Keratinocyte (primary cell): ENCODE measurements at regions not wholly inside any gene's neighbourhood (a gene's known extent, or its start where the extent isn't known, plus 50 kb on each side); places are given as distances from the start of the nearest gene placed in this dataset.
A peak's percentile ranks its signal among the peaks of the same experiment; 100 is the strongest.

Experiments
- DNase-seq: peaks from one replicate; pipeline ENCODE4 v3.0.0-alpha.2; 2011; ENCODE audit warnings: low read depth, missing footprints, low spot score
- FAIRE-seq: peaks from 2 replicates; lab custom pipeline; 2011; peaks lifted over from hg19 to GRCh38; lab: Jason Lieb, UNC
- H2AFZ ChIP-seq: 2 replicates; pipeline ENCODE4 v1.6.0; 2012; ENCODE audit warnings: low read length, control low read depth, inconsistent platforms; ENCODE audit not compliant: control insufficient read depth
- H3K27ac ChIP-seq: 2 replicates; pipeline ENCODE4 v1.5.1; 2011; ENCODE audit warnings: low read length; ENCODE audit not compliant: control insufficient read depth, insufficient read depth
- H3K27me3 ChIP-seq: 3 replicates; pipeline ENCODE4 v1.6.0; 2011; ENCODE audit warnings: low read length; ENCODE audit not compliant: control insufficient read depth, insufficient read depth; ENCODE audit errors: extremely low read depth
- H3K36me3 ChIP-seq, 2 experiments: 2 replicates in 1 of 2; 3 replicates in 1 of 2; pipeline ENCODE4 v1.5.1; 2011; ENCODE audit warnings: low read length in 2 of 2, mild to moderate bottlenecking in 1 of 2; ENCODE audit not compliant: control insufficient read depth in 2 of 2, insufficient read depth in 2 of 2; ENCODE audit errors: extremely low read depth in 1 of 2
- H3K4me1 ChIP-seq: 3 replicates; pipeline ENCODE4 v1.5.1; 2011; ENCODE audit warnings: low read length; ENCODE audit not compliant: control insufficient read depth, insufficient read depth; ENCODE audit errors: extremely low read depth
- H3K4me2 ChIP-seq: 3 replicates; pipeline ENCODE4 v1.6.0; 2011; ENCODE audit warnings: low read depth, low read length; ENCODE audit not compliant: control insufficient read depth, insufficient read depth; ENCODE audit errors: extremely low read depth
- H3K4me3 ChIP-seq, 3 experiments: fragments of 200-600 bp in 1 of 3; sonication (generic) in 1 of 3; 2 replicates in 2 of 3; 3 replicates in 1 of 3; pipeline ENCODE4 v1.5.1; 2011 to 2016; ENCODE audit warnings: low read length in 3 of 3, mild to moderate bottlenecking in 3 of 3, control low read depth in 2 of 3, inconsistent platforms in 1 of 3, low read depth in 1 of 3, mixed read lengths in 1 of 3, mixed run types in 1 of 3, moderate library complexity in 1 of 3; ENCODE audit not compliant: control insufficient read depth in 2 of 3, insufficient read depth in 2 of 3; ENCODE audit errors: extremely low read depth in 1 of 3
- H3K79me2 ChIP-seq: 2 replicates; pipeline ENCODE4 v1.6.0; 2012; ENCODE audit warnings: low read length; ENCODE audit not compliant: control insufficient read depth, insufficient read depth
- H3K9ac ChIP-seq: 3 replicates; pipeline ENCODE4 v1.6.0; 2011; ENCODE audit warnings: low read length; ENCODE audit not compliant: control insufficient read depth, insufficient read depth; ENCODE audit errors: extremely low read depth
- H3K9me1 ChIP-seq: 3 replicates; pipeline ENCODE4 v1.6.0; 2011; ENCODE audit warnings: low read length; ENCODE audit not compliant: control insufficient read depth, insufficient read depth; ENCODE audit errors: extremely low read depth
- H3K9me3 ChIP-seq: 2 replicates; pipeline ENCODE4 v1.5.1; 2012; ENCODE audit warnings: low read depth, low read length; ENCODE audit not compliant: control insufficient read depth
- H4K20me1 ChIP-seq: 3 replicates; pipeline ENCODE4 v1.6.0; 2011; ENCODE audit warnings: low read length; ENCODE audit not compliant: control insufficient read depth, insufficient read depth; ENCODE audit errors: extremely low read depth
- CTCF ChIP-seq, 3 experiments: IDR thresholded peaks in 1 of 3; conservative IDR thresholded peaks in 1 of 3; optimal IDR thresholded peaks in 1 of 3; 2 replicates in 2 of 3; 3 replicates in 1 of 3; pipeline versions ENCODE3 to v1.5.1; 2011; ENCODE audit warnings: low read length in 3 of 3, mild to moderate bottlenecking in 3 of 3, moderate library complexity in 2 of 3, control low read depth in 1 of 3, inconsistent platforms in 1 of 3; ENCODE audit not compliant: insufficient read depth in 2 of 3; ENCODE audit errors: extremely low read depth in 1 of 3
- EZH2 ChIP-seq: IDR thresholded peaks from one replicate; pipeline ENCODE4 v1.6.1; 2012; ENCODE audit warnings: inconsistent platforms, mild to moderate bottlenecking, low read length, moderate library complexity
- dilution Hi-C: fragments of 300-500 bp; cut with MboI; formaldehyde crosslinking; loops from one replicate; pipeline ENCODE4 v1.7.0; 2020; ENCODE audit warnings: low sequenced_read_pairs; ENCODE audit not compliant: extremely low pct_ligation_motif_present

GRCh38 chr4:53805291-53805690, 214.0 kb upstream of the LNX1 start:
- Histone ChIP-seq H3K4me2 (no peak overlapping the region), H3K4me1 (no peaks in the 10 kb centered on the region), H3K4me3 (no peak overlapping the region), H3K27me3 (no peaks in the 10 kb centered on the region), H3K27ac (no peak overlapping the region), H3K36me3 (no peaks in the 10 kb centered on the region), H2AFZ (no peak overlapping the region), H3K79me2 (no peaks in the 10 kb centered on the region), H3K9me3 (no peaks in the 10 kb centered on the region), H3K9me1 (no peaks in the 10 kb centered on the region), H3K9ac (no peak overlapping the region), H4K20me1 (no peaks in the 10 kb centered on the region)
- DNase-seq (no peak), FAIRE-seq (no peak)
- TF ChIP-seq EZH2 (no peak), CTCF (optimal IDR thresholded peaks at IDR 0.05 in 1 of 3, IDR thresholded peaks at IDR 0.05 in 1 of 3, conservative IDR thresholded peaks at IDR 0.05 in 1 of 3; ENCODE audit: extremely low read depth in 1 of 3, insufficient read depth in 2 of 3, low read length in 3 of 3) (no peak)
- dilution Hi-C loops, result no loop called here

DNA sequence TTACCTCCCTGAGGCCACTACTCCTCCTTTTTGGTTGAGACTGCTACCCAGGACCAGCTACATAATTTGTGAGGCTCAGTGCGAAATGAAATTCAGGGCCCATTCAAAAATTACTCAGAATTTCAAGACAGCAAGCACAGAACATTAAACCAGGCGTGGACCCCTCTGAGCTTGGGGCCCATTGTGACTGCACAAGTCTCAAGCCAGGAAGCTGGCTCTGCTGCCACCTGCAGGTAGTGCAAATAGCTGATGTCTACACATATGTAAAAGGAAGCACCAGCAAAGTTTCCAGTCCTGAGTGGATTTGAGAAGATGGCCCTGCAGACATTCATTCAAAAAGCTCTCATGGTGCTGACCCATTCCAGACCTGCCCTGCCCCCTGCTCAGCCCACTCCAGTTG, 213.4 kb upstream of the LNX1 start:
- Histone ChIP-seq H2AFZ (no peak overlapping the region), H3K27ac (no peak overlapping the region), H3K4me1 (no peaks in the 10 kb centered on the region), H3K4me3 (no peak overlapping the region), H3K9me1 (no peaks in the 10 kb centered on the region), H4K20me1 (no peaks in the 10 kb centered on the region), H3K27me3 (no peaks in the 10 kb centered on the region), H3K9ac (no peak overlapping the region), H3K4me2 (no peak overlapping the region), H3K9me3 (no peaks in the 10 kb centered on the region), H3K36me3 (no peaks in the 10 kb centered on the region), H3K79me2 (no peaks in the 10 kb centered on the region)
- DNase-seq, result no peak
- TF ChIP-seq EZH2, result no peak
- TF ChIP-seq CTCF (optimal IDR thresholded peaks at IDR 0.05 in 1 of 3, IDR thresholded peaks at IDR 0.05 in 1 of 3, conservative IDR thresholded peaks at IDR 0.05 in 1 of 3; ENCODE audit: extremely low read depth in 1 of 3, insufficient read depth in 2 of 3, low read length in 3 of 3), result peak; percentile 63 to 81 (median 77)
- dilution Hi-C loops, result no loop called here
- peak; percentile 26 for FAIRE-seq
